OCI-LY1 (cell line): ENCODE measurements at regions not wholly inside any gene's neighbourhood (a gene's known extent, or its start where the extent isn't known, plus 50 kb on each side); places are given as distances from the start of the nearest gene placed in this dataset.

ENCODE experiments used
- EZH2 ChIP-seq: fragments of 200-600 bp; sonication (generic), shearing (Covaris generic); IDR thresholded peaks from 2 replicates; pipeline ENCODE4 v1.8.0; 2017; ENCODE audit warnings: borderline replicate concordance, mixed run types, mild to moderate bottlenecking, antibody characterized with exemption, low read length, moderate library complexity, mixed read lengths
- TF ChIP-seq, protein P1 (sequence below): fragments of 200-600 bp; sonication (generic), shearing (Covaris generic); IDR thresholded peaks from 2 replicates; pipeline ENCODE4 v1.5.1; 2017; ENCODE audit warnings: mild to moderate bottlenecking, antibody characterized with exemption, low read length, moderate library complexity, mixed read lengths

DNA sequence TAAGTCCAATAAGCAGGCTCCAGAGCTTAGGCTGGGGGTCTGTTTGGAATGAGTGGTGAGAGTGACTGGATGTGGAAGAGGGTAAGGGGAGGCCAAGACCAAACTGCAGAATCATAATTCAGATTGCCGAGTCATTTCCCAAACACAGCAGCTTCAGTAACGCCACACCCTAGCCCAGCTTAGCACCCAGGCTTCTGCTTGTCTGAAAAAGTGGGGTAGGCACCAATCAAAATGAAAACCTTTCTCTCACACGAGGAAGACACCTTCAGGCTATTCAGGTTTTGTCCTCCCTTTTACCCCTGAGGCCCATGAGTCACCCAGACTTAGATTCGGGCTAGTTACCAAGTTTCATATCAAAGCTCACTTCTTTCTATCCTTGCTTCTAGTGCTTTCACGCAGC lies 306.1 kb downstream of the DAD1 start:
- TF ChIP-seq, protein P1, sequence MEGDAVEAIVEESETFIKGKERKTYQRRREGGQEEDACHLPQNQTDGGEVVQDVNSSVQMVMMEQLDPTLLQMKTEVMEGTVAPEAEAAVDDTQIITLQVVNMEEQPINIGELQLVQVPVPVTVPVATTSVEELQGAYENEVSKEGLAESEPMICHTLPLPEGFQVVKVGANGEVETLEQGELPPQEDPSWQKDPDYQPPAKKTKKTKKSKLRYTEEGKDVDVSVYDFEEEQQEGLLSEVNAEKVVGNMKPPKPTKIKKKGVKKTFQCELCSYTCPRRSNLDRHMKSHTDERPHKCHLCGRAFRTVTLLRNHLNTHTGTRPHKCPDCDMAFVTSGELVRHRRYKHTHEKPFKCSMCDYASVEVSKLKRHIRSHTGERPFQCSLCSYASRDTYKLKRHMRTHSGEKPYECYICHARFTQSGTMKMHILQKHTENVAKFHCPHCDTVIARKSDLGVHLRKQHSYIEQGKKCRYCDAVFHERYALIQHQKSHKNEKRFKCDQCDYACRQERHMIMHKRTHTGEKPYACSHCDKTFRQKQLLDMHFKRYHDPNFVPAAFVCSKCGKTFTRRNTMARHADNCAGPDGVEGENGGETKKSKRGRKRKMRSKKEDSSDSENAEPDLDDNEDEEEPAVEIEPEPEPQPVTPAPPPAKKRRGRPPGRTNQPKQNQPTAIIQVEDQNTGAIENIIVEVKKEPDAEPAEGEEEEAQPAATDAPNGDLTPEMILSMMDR = no peak
- no peak for TF ChIP-seq EZH2
